Fibroblast of mammary gland (primary cell): ENCODE measurements at regions not wholly inside any gene's neighbourhood (a gene's known extent, or its start where the extent isn't known, plus 50 kb on each side); places are given as distances from the start of the nearest gene placed in this dataset.

Experiments used
- DNase-seq: peaks from one replicate; pipeline ENCODE4 v3.0.0-alpha.2; 2010; ENCODE audit warnings: low read depth
- H3K4me3 ChIP-seq: 2 replicates; pipeline ENCODE4 v1.5.1; 2011; ENCODE audit warnings: low read depth, mild to moderate bottlenecking, low read length, moderate library complexity; ENCODE audit not compliant: control insufficient read depth
- TF ChIP-seq, protein P1 (sequence below): conservative IDR thresholded peaks from 2 replicates; pipeline ENCODE4 v1.5.1; 2011; ENCODE audit warnings: low read depth, low read length, inconsistent platforms; ENCODE audit not compliant: control insufficient read depth, insufficient read depth

DNA sequence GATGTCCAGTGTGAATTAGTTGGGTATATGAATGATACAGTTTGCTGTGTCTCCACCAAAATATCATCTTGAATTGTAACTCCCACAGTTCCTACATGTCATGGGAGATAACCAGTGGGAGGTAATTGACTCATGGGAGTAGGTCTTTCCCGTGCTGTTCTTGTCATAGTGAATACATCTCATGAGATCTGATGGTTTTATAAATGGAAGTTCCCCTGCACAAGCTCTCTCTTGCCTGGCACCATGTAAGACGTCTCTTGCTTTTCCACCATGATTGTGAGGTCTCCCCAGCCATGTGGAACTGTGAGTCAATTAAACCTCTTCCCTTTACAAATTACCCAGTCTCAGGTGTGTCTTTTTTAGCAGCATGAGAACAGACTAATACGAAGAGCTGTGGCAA, 223.0 kb downstream of the AJAP1 start:
- no peak overlapping the region for H3K4me3 ChIP-seq
- TF ChIP-seq, protein P1, sequence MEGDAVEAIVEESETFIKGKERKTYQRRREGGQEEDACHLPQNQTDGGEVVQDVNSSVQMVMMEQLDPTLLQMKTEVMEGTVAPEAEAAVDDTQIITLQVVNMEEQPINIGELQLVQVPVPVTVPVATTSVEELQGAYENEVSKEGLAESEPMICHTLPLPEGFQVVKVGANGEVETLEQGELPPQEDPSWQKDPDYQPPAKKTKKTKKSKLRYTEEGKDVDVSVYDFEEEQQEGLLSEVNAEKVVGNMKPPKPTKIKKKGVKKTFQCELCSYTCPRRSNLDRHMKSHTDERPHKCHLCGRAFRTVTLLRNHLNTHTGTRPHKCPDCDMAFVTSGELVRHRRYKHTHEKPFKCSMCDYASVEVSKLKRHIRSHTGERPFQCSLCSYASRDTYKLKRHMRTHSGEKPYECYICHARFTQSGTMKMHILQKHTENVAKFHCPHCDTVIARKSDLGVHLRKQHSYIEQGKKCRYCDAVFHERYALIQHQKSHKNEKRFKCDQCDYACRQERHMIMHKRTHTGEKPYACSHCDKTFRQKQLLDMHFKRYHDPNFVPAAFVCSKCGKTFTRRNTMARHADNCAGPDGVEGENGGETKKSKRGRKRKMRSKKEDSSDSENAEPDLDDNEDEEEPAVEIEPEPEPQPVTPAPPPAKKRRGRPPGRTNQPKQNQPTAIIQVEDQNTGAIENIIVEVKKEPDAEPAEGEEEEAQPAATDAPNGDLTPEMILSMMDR, result no peak
- DNase-seq, result no peak

DNA sequence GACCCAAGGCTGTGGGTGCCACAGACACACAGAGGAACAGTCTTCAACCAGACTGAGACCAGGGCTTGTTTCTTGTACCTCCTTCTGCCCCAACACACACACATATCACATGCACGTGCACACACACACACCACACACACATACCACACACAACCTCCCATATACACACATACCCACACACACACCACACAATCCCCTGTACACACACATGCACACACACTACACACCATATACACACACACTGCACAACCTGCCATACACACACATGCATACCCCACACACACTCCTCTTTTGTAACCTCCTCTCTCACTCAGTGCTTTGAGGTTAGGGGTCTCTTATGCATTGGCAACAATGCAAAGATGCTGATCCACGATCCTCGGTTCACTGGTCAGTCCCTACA, 217.0 kb downstream of the AJAP1 start:
- TF ChIP-seq, protein P1, result no peak
- DNase-seq, result no peak
- H3K4me3 ChIP-seq, result no peak overlapping the region

DNA sequence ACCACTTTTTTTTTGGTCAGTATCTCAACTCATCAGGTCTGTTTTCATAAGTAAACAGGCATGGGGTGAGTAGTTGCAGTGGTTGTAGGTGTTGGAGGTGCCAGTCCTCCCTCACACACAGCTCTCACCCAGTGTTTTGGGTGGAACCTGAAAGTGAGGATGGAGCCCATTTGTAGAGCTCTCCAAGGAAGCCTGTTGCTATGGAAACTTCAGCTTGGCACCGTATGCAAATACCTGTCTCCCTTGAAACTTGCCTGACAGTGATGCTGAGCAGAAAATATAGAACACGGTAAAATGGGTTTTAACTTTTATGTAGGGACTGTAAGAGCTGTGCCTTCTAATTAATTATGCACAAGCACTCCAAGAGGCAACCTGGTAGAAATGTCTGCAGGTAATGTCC, 214.1 kb downstream of the AJAP1 start:
- DNase-seq, result no peak
- TF ChIP-seq, protein P1, result no peak
- H3K4me3 ChIP-seq, result no peak overlapping the region

DNA sequence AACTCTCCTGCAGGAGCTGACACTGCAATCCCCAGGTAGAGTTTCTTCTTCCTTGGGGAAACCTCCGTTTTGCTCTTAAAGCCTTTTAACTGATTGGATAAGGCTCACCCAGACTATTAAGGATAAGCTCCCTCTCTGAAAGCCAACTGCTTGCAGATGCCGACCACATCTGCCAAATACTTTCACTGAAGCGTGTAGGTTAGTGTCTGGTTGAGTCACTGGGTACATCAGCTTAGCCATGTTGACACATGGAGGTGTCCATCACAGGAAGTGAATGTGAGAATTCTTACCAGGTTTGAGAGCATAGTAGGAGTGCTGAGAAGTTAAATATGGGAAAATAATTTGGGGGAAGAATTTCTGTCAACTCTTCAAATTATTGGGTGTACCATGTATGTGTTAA, 202.0 kb downstream of the AJAP1 start:
- DNase-seq, result no peak
- H3K4me3 ChIP-seq, result no peak overlapping the region
- TF ChIP-seq, protein P1, result no peak

DNA sequence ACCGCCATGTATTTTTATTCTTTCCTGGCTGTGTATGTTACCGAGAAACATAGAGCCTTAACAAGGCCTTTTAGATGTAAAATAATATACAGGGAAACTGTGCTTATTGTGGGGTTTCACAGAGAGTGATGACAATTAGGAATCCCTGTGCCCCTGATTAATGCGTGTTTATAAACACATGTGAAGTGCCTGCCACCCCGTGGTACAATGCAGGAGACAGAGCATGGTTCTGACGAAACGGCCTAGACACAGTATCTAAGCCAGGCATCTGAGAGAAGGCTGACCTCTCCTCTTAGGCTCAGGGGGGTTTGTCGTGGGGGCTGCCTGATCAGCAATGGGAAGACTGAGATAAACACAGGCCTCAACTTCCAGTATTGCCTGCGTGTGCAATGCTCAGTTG, 200.0 kb downstream of the AJAP1 start:
- H3K4me3 ChIP-seq, result no peak overlapping the region
- no peak for DNase-seq
- TF ChIP-seq, protein P1, result no peak

DNA sequence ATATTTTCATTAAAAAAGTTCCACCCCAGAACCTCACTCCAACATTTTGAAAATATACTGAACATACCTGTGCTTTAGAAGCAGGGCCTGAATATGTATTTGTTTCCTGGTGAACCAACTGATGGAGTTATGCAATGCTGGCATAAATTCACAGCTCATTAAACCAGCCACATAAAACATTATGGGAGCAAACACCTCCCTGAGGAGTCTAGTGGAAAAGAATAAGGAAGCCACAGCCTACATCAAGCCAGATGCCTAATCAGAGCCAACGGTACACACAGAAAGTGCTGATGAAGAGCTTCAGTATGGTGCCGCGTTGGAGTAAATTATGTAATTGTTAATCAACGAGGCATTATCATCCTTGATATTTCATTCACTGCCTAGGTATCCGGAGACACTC, 199.5 kb downstream of the AJAP1 start:
- DNase-seq, result no peak
- TF ChIP-seq, protein P1, result no peak
- no peak overlapping the region for H3K4me3 ChIP-seq

DNA sequence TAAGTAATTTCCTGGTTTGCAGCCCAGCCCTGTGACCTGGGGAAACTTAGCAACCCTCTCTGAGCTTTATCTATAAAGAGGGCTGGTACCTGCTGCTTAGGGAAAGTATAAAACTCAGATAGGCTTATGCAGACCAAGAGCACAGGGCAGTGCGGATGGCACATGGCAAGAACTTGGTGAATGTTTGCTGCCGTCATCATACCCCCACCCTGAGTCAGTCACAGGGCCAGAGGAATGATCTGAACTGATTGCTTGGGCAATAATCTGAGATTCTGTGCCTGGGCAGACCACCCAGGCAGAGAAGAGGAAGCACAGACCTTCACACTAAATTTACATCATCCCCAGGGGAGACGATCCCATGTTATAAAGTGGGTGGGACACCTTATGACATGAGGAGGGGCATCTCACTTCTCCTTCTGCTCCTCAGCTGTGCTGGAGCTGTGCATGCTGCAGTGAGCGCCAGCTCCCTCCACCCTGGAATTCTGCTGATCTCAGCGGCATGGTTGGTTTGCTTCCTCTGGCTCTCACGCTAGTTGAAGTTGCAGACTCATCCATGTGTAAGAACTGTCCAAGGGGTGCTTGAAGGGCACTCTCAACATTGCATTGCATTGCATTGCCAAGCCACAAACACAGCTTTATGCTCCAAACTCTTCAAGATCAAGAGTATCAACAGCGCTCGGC, 197.1 kb downstream of the AJAP1 start:
- H3K4me3 ChIP-seq, result no peak overlapping the region
- TF ChIP-seq, protein P1, result no peak
- no peak for DNase-seq
